Tibial nerve (tissue), 4 donors: ENCODE measurements at regions not wholly inside any gene's neighbourhood (a gene's known extent, or its start where the extent isn't known, plus 50 kb on each side); places are given as distances from the start of the nearest gene placed in this dataset.

Experiments
- CTCF ChIP-seq, 5 experiments: fragments of 200-600 bp in 3 of 5; fragments of 450-650 bp in 2 of 5; sonication (generic) in 3 of 5; IDR thresholded peaks; one replicate each; pipeline ENCODE4 v1.5.1; 2016 to 2019; ENCODE audit warnings: antibody characterized with exemption in 5 of 5, mild to moderate bottlenecking in 3 of 5, moderate library complexity in 2 of 5
- EP300 ChIP-seq, 2 donors: sonication (generic); formaldehyde crosslinking; IDR thresholded peaks; one replicate each; pipeline ENCODE4 v1.6.1; 2017; ENCODE audit warnings: antibody characterized with exemption in 2 of 2, mild to moderate bottlenecking in 1 of 2
- POLR2A ChIP-seq, 2 donors: fragments of 450-650 bp; IDR thresholded peaks; one replicate each; pipeline ENCODE4 v1.6.1; 2017; ENCODE audit warnings: antibody characterized with exemption in 2 of 2, mild to moderate bottlenecking in 2 of 2, moderate library complexity in 2 of 2

DNA sequence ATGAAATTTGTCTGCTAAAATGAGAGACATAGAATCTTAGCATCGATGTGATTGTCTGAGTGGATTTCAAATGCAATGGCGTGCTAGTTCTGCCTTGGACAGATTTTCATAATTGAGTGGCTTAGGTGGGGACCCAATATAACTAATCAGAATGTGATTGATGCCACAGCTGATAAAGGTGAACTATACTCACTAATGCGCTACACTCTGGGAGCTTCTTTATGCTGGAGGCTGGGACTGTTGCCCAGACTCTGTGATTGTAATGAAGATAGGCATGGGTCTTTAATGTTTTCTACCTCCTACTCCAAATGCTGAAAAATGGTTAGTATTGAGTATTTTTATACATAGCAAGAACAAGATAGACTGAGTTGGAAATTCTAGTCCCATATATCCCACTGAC, 339.5 kb upstream of the SLC39A10 start:
- TF ChIP-seq CTCF (IDR thresholded peaks at IDR 0.05): no peak
- no peak for TF ChIP-seq POLR2A (IDR thresholded peaks at IDR 0.05)
- TF ChIP-seq EP300 (IDR thresholded peaks at IDR 0.05): no peak
